GM12864 (cell line): ENCODE measurements at regions not wholly inside any gene's neighbourhood (a gene's known extent, or its start where the extent isn't known, plus 50 kb on each side); places are given as distances from the start of the nearest gene placed in this dataset.

Experiments
- DNase-seq: peaks from one replicate; pipeline ENCODE4 v3.0.0-alpha.2; 2011; ENCODE audit warnings: low read depth
- H3K4me3 ChIP-seq: 2 replicates; pipeline ENCODE4 v1.5.1; 2011; ENCODE audit warnings: mild to moderate bottlenecking, low read depth, low read length, control low read depth
- TF ChIP-seq, protein P1 (sequence below): IDR thresholded peaks from 2 replicates; pipeline ENCODE4 v1.5.1; 2011; ENCODE audit warnings: low read depth, mild to moderate bottlenecking, moderate library complexity, low read length, control low read depth, inconsistent platforms; ENCODE audit errors: missing control alignments

DNA sequence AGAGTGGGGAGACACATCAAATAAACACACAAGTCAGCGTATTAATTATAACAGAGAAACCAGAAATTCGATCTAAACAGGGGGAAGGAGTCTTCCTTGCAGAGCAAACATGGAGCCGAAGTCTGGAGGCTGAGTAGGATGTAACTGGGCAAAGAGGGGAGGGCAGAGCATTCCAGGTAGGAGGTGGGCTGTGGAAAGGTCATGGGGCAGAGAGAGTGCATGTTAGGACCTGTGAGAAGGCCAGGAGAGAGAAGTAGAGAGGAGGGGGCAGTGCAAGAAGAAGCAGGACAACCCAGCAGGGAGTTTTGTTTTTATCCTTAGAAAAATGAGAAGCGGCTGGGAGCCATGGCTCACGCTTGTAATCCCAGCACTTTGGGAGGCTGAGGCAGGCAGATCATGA lies 130.8 kb upstream of the GPR26 start:
- TF ChIP-seq, protein P1, sequence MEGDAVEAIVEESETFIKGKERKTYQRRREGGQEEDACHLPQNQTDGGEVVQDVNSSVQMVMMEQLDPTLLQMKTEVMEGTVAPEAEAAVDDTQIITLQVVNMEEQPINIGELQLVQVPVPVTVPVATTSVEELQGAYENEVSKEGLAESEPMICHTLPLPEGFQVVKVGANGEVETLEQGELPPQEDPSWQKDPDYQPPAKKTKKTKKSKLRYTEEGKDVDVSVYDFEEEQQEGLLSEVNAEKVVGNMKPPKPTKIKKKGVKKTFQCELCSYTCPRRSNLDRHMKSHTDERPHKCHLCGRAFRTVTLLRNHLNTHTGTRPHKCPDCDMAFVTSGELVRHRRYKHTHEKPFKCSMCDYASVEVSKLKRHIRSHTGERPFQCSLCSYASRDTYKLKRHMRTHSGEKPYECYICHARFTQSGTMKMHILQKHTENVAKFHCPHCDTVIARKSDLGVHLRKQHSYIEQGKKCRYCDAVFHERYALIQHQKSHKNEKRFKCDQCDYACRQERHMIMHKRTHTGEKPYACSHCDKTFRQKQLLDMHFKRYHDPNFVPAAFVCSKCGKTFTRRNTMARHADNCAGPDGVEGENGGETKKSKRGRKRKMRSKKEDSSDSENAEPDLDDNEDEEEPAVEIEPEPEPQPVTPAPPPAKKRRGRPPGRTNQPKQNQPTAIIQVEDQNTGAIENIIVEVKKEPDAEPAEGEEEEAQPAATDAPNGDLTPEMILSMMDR, result no peak
- no peak overlapping the region for H3K4me3 ChIP-seq
- DNase-seq, result no peak

DNA sequence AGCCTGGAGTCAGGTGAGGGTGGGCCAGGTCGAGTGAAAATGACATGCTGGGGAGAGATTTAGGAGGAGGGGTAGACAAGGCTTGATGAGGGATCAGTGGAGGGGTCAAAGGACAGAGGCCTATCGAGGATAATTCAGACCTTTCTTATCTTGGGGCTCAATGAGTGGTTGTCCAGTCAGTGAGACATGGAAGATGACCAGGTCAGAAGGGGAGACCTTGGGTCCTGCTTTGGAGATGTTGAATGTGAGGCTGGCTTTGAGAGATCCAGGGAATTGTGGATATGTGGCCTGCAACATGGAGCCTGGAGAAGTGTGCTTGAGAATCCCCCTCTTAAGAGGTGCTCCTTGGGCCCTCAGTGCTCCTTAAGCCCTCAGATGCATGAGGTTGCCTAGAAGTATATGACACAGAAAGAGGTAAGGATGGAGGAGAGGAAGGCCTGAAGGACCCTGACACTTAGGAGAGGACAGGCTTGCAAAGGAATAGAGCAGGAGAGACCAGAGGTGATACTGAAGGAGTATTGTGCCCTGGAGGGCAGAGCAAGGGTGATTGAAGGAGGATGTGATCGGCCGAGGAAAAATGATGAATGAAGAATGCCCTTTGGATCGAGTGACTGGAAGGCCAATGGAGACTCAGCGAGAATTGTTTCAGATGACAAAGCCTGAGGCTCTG lies 129.8 kb upstream of the GPR26 start:
- TF ChIP-seq, protein P1, result no peak
- no peak for DNase-seq
- no peak overlapping the region for H3K4me3 ChIP-seq

DNA sequence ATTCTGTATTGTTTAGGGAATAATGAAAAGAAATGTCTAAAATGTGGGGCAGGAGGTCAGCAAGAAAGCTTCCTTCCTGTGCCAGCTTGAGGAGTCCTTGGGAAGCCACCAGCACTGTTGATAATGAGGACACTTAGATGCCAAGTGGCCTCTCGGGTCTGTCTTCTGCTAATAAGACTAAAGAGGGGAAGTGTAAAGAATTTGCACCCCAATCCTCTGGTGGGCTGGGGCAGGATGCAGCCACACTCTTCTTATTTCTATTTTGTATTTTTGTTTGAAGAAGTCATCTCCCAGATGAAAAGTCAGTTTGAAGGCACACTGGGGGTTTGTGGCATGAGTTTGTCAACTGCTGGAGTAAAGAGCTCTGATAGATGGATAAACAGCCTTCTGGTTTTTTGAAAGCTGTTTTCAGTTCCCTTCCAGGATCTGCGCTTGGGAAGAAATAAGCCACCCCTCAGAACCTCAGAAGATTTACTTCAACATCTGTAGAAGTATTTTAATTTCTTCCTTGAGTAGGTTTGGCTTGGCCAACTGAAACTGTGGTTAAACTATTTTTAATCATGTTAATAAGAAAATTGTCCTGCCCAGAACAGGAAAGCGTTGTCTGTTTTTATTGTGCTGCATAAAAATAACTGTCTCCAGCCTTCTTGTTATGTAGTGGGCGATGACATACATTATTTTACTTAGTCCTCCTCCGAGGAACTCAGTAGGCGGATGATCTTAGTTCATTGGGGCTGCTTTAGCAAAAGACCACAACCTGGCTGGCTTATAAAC lies 128.8 kb upstream of the GPR26 start:
- peak; percentile 38 for DNase-seq
- no peak overlapping the region for H3K4me3 ChIP-seq
- TF ChIP-seq, protein P1, result no peak

- H3K4me3 ChIP-seq, result no peak overlapping the region
- TF ChIP-seq, protein P1, result no peak
- no peak for DNase-seq
These were observed 127.5 kb upstream of the GPR26 start for GRCh38 chr10:123538401-123539320.

DNA sequence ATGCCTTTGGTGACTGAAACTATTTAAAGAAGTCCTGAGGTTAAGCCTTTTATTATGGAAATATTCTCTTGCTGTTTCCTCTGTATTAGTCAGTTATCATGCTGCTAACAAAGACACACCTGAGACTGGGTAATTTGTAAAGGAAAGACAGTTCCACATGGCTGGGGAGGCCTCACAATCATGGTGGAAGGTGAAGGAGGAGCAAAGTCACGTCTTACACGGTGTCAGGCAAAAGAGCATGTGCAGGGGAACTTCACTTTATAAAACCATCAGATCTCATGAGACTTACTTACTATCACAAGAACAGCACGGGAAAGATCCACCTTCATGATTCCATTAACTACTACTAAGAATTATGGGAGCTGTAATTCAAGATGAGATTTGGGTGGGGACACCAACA lies 121.2 kb upstream of the GPR26 start:
- TF ChIP-seq, protein P1, result no peak
- H3K4me3 ChIP-seq, result no peak overlapping the region

GRCh38 chr10:123548770-123549169 lies 117.4 kb upstream of the GPR26 start:
- DNase-seq, result no peak
- TF ChIP-seq, protein P1, result no peak
- H3K4me3 ChIP-seq, result no peak overlapping the region

More for the DNA sequence above, 121.2 kb upstream of the GPR26 start:
- DNase-seq, result no peak
